ENCODE measurements at regions not wholly inside any gene's neighbourhood (a gene's known extent, or its start where the extent isn't known, plus 50 kb on each side); places are given as distances from the start of the nearest gene placed in this dataset.

- TF ChIP-seq CTCF (IDR thresholded peaks at IDR 0.05) (no peak), EZH2 (IDR thresholded peaks at IDR 0.05; ENCODE audit: borderline replicate concordance, insufficient read depth, low read depth, low read length, poor library complexity, severe bottlenecking) (no peak)
Measured at GRCh38 chr20:55937283-55937682, 68.0 kb downstream of the CBLN4 start.
